H1 (cell line): ENCODE measurements at regions not wholly inside any gene's neighbourhood (a gene's known extent, or its start where the extent isn't known, plus 50 kb on each side); places are given as distances from the start of the nearest gene placed in this dataset.

ENCODE experiments used
- CTCF ChIA-PET: fragments of 300-600 bp; sonication (Branson Sonifier 250); formaldehyde crosslinking; loops from one replicate; lab custom pipeline; 2021; ENCODE audit not compliant: partially characterized antibody; lab: Charles Lee
- POLR2A ChIA-PET: fragments of 300-600 bp; sonication (Branson Sonifier 250); formaldehyde crosslinking; loops from one replicate; lab custom pipeline; 2021; ENCODE audit warnings: inconsistent platforms; ENCODE audit not compliant: partially characterized antibody; lab: Charles Lee
- DNase-seq, 2 experiments: peaks; one replicate each; pipeline versions ENCODE4 v3.0.0 to v3.0.0-alpha.2; 2010 to 2022; ENCODE audit warnings: low spot score in 2 of 2, low read depth in 1 of 2, mixed read lengths in 1 of 2
- FAIRE-seq: peaks from 2 replicates; lab custom pipeline; 2011; peaks lifted over from hg19 to GRCh38; lab: Jason Lieb, UNC
- H2AFZ ChIP-seq: 2 replicates; pipeline ENCODE4 v1.8.1; 2012; ENCODE audit warnings: low read length, inconsistent platforms
- H2AK5ac ChIP-seq: 2 replicates; pipeline ENCODE4 v1.6.1; 2013; ENCODE audit warnings: low read depth, low read length
- H2BK120ac ChIP-seq: replicated peaks from 2 replicates; pipeline ENCODE3; 2013; ENCODE audit warnings: low read depth, low read length, inconsistent platforms
- H2BK12ac ChIP-seq: 2 replicates; pipeline ENCODE4 v1.6.1; 2013; ENCODE audit warnings: low read depth, low read length
- H2BK15ac ChIP-seq: 2 replicates; pipeline ENCODE4 v1.6.1; 2013; ENCODE audit warnings: low read length
- H2BK20ac ChIP-seq: 2 replicates; pipeline ENCODE4 v1.6.1; 2013; ENCODE audit warnings: low read length
- H2BK5ac ChIP-seq: 2 replicates; pipeline ENCODE4 v1.6.1; 2013; ENCODE audit warnings: low read depth, low read length
- H3K14ac ChIP-seq: 2 replicates; pipeline ENCODE4 v1.6.1; 2013; ENCODE audit warnings: inconsistent platforms; ENCODE audit not compliant: insufficient read length
- H3K18ac ChIP-seq: 2 replicates; pipeline ENCODE4 v1.6.1; 2013; ENCODE audit warnings: low read length; ENCODE audit errors: extremely low read depth
- H3K23ac ChIP-seq: 2 replicates; pipeline ENCODE4 v1.6.1; 2013; ENCODE audit warnings: inconsistent platforms; ENCODE audit not compliant: insufficient read length
- H3K23me2 ChIP-seq: 2 replicates; pipeline ENCODE4 v1.6.1; 2013; ENCODE audit warnings: low read depth, low read length
- H3K27ac ChIP-seq: 2 replicates; pipeline ENCODE4 v1.6.1; 2011; ENCODE audit warnings: low read depth, low read length, inconsistent platforms
- H3K27me3 ChIP-seq, 4 experiments: replicated peaks in 1 of 4; 1 replicate in 1 of 4; 2 replicates in 3 of 4; pipeline versions ENCODE4 v1.6.1 to v1.8.1; 2011 to 2013; ENCODE audit warnings: low read length in 3 of 4, mild to moderate bottlenecking in 3 of 4, inconsistent platforms in 2 of 4, mixed read lengths in 2 of 4, moderate library complexity in 1 of 4; ENCODE audit not compliant: control insufficient read depth in 3 of 4, insufficient read depth in 3 of 4; ENCODE audit errors: extremely low read depth in 1 of 4
- H3K36me3 ChIP-seq, 4 experiments: 2 replicates each; pipeline versions ENCODE4 v1.6.1 to v1.8.1; 2011 to 2013; ENCODE audit warnings: mild to moderate bottlenecking in 4 of 4, low read length in 3 of 4, moderate library complexity in 2 of 4, control low read depth in 1 of 4, inconsistent platforms in 1 of 4; ENCODE audit not compliant: insufficient read depth in 4 of 4, control insufficient read depth in 2 of 4
- H3K4ac ChIP-seq: replicated peaks from 2 replicates; pipeline ENCODE3; 2013; ENCODE audit warnings: low read length, low read depth, mixed read lengths, inconsistent platforms; ENCODE audit not compliant: insufficient read length
- H3K4me1 ChIP-seq, 4 experiments: replicated peaks in 1 of 4; 1 replicate in 1 of 4; 2 replicates in 3 of 4; pipeline versions ENCODE4 v1.6.1 to v1.8.1; 2011 to 2013; ENCODE audit warnings: low read length in 3 of 4, inconsistent platforms in 2 of 4, mixed read lengths in 1 of 4; ENCODE audit not compliant: insufficient read depth in 4 of 4, control insufficient read depth in 3 of 4
- H3K4me2 ChIP-seq, 2 experiments: 2 replicates each; pipeline versions ENCODE4 v1.6.1 to v1.8.1; 2011 to 2013; ENCODE audit warnings: low read depth in 2 of 2, low read length in 2 of 2, control low read depth in 1 of 2, inconsistent platforms in 1 of 2, mild to moderate bottlenecking in 1 of 2; ENCODE audit not compliant: insufficient read depth in 1 of 2
- H3K4me3 ChIP-seq, 4 experiments: fragments of 200-600, 300-600 bp in 1 of 4; sonication (generic), shearing (Covaris generic), sonication (Bioruptor Twin) in 1 of 4; 2 replicates each; pipeline versions ENCODE4 v1.5.1 to v1.8.1; 2011 to 2016; ENCODE audit warnings: low read length in 4 of 4, low read depth in 3 of 4, control low read depth in 2 of 4, inconsistent platforms in 2 of 4, mild to moderate bottlenecking in 2 of 4, mixed read lengths in 1 of 4, moderate library complexity in 1 of 4; ENCODE audit not compliant: insufficient read depth in 2 of 4; ENCODE audit errors: extremely low read depth in 1 of 4
- H3K56ac ChIP-seq: replicated peaks from 2 replicates; pipeline ENCODE3; 2013; ENCODE audit warnings: low read depth, mild to moderate bottlenecking, mixed read lengths, low read length, inconsistent platforms; ENCODE audit not compliant: insufficient read length
- H3K79me1 ChIP-seq: 2 replicates; pipeline ENCODE4 v1.6.1; 2013; ENCODE audit warnings: low read depth, low read length, control low read depth
- H3K79me2 ChIP-seq, 2 experiments: 2 replicates each; pipeline versions ENCODE4 v1.6.1 to v1.8.1; 2012 to 2013; ENCODE audit warnings: low read length in 2 of 2, mild to moderate bottlenecking in 2 of 2, inconsistent platforms in 1 of 2; ENCODE audit not compliant: insufficient read depth in 2 of 2, control insufficient read depth in 1 of 2
- H3K9ac ChIP-seq, 4 experiments: replicated peaks in 1 of 4; 1 replicate in 1 of 4; 2 replicates in 3 of 4; pipeline versions ENCODE4 v1.6.1 to v1.8.1; 2011 to 2013; ENCODE audit warnings: low read depth in 3 of 4, low read length in 3 of 4, control low read depth in 2 of 4, mild to moderate bottlenecking in 2 of 4, moderate library complexity in 2 of 4, inconsistent platforms in 1 of 4; ENCODE audit errors: extremely low read depth in 1 of 4
- H3K9me3 ChIP-seq, 2 experiments: 2 replicates each; pipeline versions ENCODE4 v1.6.1 to v1.8.1; 2012 to 2013; ENCODE audit warnings: mild to moderate bottlenecking in 2 of 2, moderate library complexity in 2 of 2, control low read depth in 1 of 2, inconsistent platforms in 1 of 2, low read depth in 1 of 2, low read length in 1 of 2, mixed read lengths in 1 of 2; ENCODE audit not compliant: insufficient read depth in 2 of 2
- H4K20me1 ChIP-seq, 2 experiments: replicated peaks in 1 of 2; 2 replicates each; pipeline versions ENCODE3 to v1.8.1; 2011 to 2013; ENCODE audit warnings: inconsistent platforms in 2 of 2, low read length in 2 of 2, mild to moderate bottlenecking in 1 of 2; ENCODE audit not compliant: insufficient read depth in 2 of 2, control insufficient read depth in 1 of 2
- H4K5ac ChIP-seq: 2 replicates; pipeline ENCODE4 v1.6.1; 2013; ENCODE audit warnings: low read length, low read depth, mixed read lengths, inconsistent platforms; ENCODE audit not compliant: insufficient read length
- H4K8ac ChIP-seq: 2 replicates; pipeline ENCODE4 v1.8.0; 2013; ENCODE audit warnings: mild to moderate bottlenecking, moderate library complexity, low read length, inconsistent platforms; ENCODE audit not compliant: insufficient read depth; ENCODE audit errors: extremely low read depth
- H4K91ac ChIP-seq: replicated peaks from 2 replicates; pipeline ENCODE3; 2013; ENCODE audit warnings: low read length, mixed read lengths, inconsistent platforms; ENCODE audit not compliant: insufficient read length
- BCL11A ChIP-seq, 2 experiments: IDR thresholded peaks; one replicate each; pipeline ENCODE4 v1.6.1; 2011; ENCODE audit warnings: low read depth in 2 of 2, low read length in 2 of 2, mild to moderate bottlenecking in 2 of 2
- CBX8 ChIP-seq: fragments of 300-800, 300-1000 bp; sonication (generic); IDR thresholded peaks from 2 replicates; pipeline ENCODE4 v1.7.1; 2016; ENCODE audit warnings: low read depth, low read length, borderline replicate concordance
- CEBPB ChIP-seq: IDR thresholded peaks from 2 replicates; pipeline ENCODE4 v1.6.1; 2012; ENCODE audit warnings: low read depth, low read length
- CHD1 ChIP-seq: IDR thresholded peaks from 2 replicates; pipeline ENCODE4 v1.6.1; 2012; ENCODE audit warnings: low read depth, low read length, improper control_type of control experiment
- GABPA ChIP-seq: IDR thresholded peaks from 2 replicates; pipeline ENCODE4 v1.6.1; 2011; ENCODE audit warnings: mild to moderate bottlenecking, low read length, moderate library complexity, borderline replicate concordance; ENCODE audit not compliant: insufficient read depth
- GTF2F1 ChIP-seq: IDR thresholded peaks from 2 replicates; pipeline ENCODE4 v1.6.1; 2012; ENCODE audit warnings: low read depth, low read length, improper control_type of control experiment, borderline replicate concordance
- PHF8 ChIP-seq: fragments of 200-600 bp; sonication (generic); conservative IDR thresholded peaks from 2 replicates; pipeline ENCODE4 v1.7.1; 2012; ENCODE audit warnings: low read depth, mild to moderate bottlenecking, inconsistent platforms, low read length, moderate library complexity
- RFX5 ChIP-seq: IDR thresholded peaks from 2 replicates; pipeline ENCODE4 v1.6.1; 2011; ENCODE audit warnings: low read depth, low read length, improper control_type of control experiment, borderline replicate concordance
- SIX5 ChIP-seq: IDR thresholded peaks from 2 replicates; pipeline ENCODE4 v1.6.1; 2011; ENCODE audit warnings: mild to moderate bottlenecking, low read depth, low read length
- TBP ChIP-seq: IDR thresholded peaks from 2 replicates; pipeline ENCODE4 v1.6.1; 2011; ENCODE audit warnings: low read depth, low read length, improper control_type of control experiment
- TCF12 ChIP-seq: IDR thresholded peaks from 2 replicates; pipeline ENCODE4 v1.6.1; 2011; ENCODE audit warnings: low read depth, mild to moderate bottlenecking, low read length
- YY1 ChIP-seq: IDR thresholded peaks from 2 replicates; pipeline ENCODE4 v1.6.1; 2011; ENCODE audit warnings: low read depth, mild to moderate bottlenecking, low read length
- WGBS, 2 experiments: shearing (Covaris generic) in 1 of 2; methylation state at CpG; one replicate each; pipeline versions ENCODE4 v1.1.6 to v1.1.7; 2013 to 2015; ENCODE audit warnings: low lambda C conversion rate in 2 of 2, mixed read lengths in 2 of 2, inconsistent platforms in 1 of 2, low coverage in 1 of 2, missing lambda C conversion rate in 1 of 2; ENCODE audit not compliant: insufficient replicate concordance in 2 of 2, insufficient coverage in 1 of 2, insufficient read length in 1 of 2; ENCODE audit errors: extremely low coverage in 1 of 2, missing lambda C conversion rate in 1 of 2; 5-methylcytosine and 5-hydroxymethylcytosine counted together
- TF ChIP-seq, protein P1 (sequence below): IDR thresholded peaks from 2 replicates; pipeline ENCODE4 v1.6.1; 2012; ENCODE audit warnings: inconsistent platforms
- TF ChIP-seq, protein P2 (sequence below): IDR thresholded peaks from 2 replicates; pipeline ENCODE4 v1.6.1; 2011; ENCODE audit warnings: low read depth, mild to moderate bottlenecking, low read length; ENCODE audit not compliant: insufficient read depth

DNA sequence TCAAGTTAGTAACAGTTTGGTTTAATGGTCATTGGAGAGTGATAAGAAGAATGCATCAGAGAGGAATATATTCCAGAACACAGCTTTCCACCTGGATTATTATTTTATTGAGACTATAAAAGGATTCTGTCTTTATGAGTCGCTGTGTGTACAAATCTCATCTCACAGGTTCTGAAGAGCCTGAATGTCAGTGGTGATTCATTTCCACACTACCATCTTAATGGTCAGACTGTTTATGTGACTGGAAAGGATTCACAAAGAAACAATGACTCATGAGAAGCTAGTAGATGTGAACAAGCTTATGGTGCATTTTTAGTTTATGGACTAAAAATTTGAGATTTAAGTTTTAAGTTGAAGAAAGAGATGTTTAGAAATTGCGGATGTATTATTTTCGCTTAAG lies 685.4 kb upstream of the NRXN1 start:
- DNase-seq, result no peak
- no peaks in the 10 kb centered on the region for H3K36me3 ChIP-seq

More for the DNA sequence above, 685.4 kb upstream of the NRXN1 start:
- Histone ChIP-seq H4K5ac (no peak overlapping the region), H3K4ac (no peak overlapping the region), H3K14ac (no peak overlapping the region), H3K4me2 (no peak overlapping the region), H3K4me3 (no peak overlapping the region), H4K8ac (no peak overlapping the region), H3K27me3 (no peaks in the 10 kb centered on the region), H3K4me1 (no peaks in the 10 kb centered on the region), H2AK5ac (no peak overlapping the region), H2BK120ac (no peak overlapping the region), H2BK20ac (no peak overlapping the region), H3K79me2 (no peaks in the 10 kb centered on the region), H2BK15ac (no peak overlapping the region), H2AFZ (no peak overlapping the region), H3K27ac (no peak overlapping the region), H2BK5ac (no peak overlapping the region), H4K91ac (no peak overlapping the region), H3K9me3 (no peaks in the 10 kb centered on the region), H3K23me2 (no peaks in the 10 kb centered on the region), H2BK12ac (no peak overlapping the region), H4K20me1 (no peaks in the 10 kb centered on the region), H3K56ac (no peak overlapping the region), H3K18ac (no peak overlapping the region), H3K79me1 (no peaks in the 10 kb centered on the region), H3K9ac (no peak overlapping the region), H3K23ac (no peak overlapping the region)
- POLR2A ChIA-PET, result no interaction called here
- 96% methylated on average over 2 to 3 of the region's 3 CpGs for WGBS, 2 experiments
- CTCF ChIA-PET, result no interaction called here
- no peak for TF ChIP-seq CEBPB
- no peak for TF ChIP-seq TBP
- TF ChIP-seq GABPA, result no peak
- TF ChIP-seq SIX5, result no peak
- no peak for TF ChIP-seq BCL11A (IDR thresholded peaks at IDR 0.05; ENCODE audit: low read depth in 2 of 2, low read length in 2 of 2)
- no peak for TF ChIP-seq PHF8
- TF ChIP-seq TCF12, result no peak
- no peak for TF ChIP-seq GTF2F1
- no peak for TF ChIP-seq RFX5
- TF ChIP-seq CBX8, result no peak
- TF ChIP-seq, protein P1, sequence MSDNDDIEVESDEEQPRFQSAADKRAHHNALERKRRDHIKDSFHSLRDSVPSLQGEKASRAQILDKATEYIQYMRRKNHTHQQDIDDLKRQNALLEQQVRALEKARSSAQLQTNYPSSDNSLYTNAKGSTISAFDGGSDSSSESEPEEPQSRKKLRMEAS, result no peak
- no peak for TF ChIP-seq CHD1
- TF ChIP-seq, protein P2, sequence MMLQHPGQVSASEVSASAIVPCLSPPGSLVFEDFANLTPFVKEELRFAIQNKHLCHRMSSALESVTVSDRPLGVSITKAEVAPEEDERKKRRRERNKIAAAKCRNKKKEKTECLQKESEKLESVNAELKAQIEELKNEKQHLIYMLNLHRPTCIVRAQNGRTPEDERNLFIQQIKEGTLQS, result no peak
- TF ChIP-seq YY1, result no peak
- FAIRE-seq, result no peak
